ENCODE measurements at regions not wholly inside any gene's neighbourhood (a gene's known extent, or its start where the extent isn't known, plus 50 kb on each side); places are given as distances from the start of the nearest gene placed in this dataset.

GRCh38 chr2:145593991-145594614 is 1074.2 kb upstream of the ZEB2 start:
- no peak for DNase-seq

- no peak for DNase-seq
Measured at GRCh38 chr2:145593280-145593679, 1073.4 kb upstream of the ZEB2 start.

GRCh38 chr2:145592361-145592760 is 1072.4 kb upstream of the ZEB2 start:
- DNase-seq: no peak

GRCh38 chr2:145591109-145591809 is 1071.3 kb upstream of the ZEB2 start:
- DNase-seq: no peak

- DNase-seq: no peak
Measured at GRCh38 chr2:145587922-145588321, 1068.0 kb upstream of the ZEB2 start.

GRCh38 chr2:145584353-145584752 is 1064.4 kb upstream of the ZEB2 start:
- DNase-seq: no peak

GRCh38 chr2:145573608-145574007 is 1053.7 kb upstream of the ZEB2 start:
- no peak for DNase-seq

GRCh38 chr2:145572238-145572637 is 1052.3 kb upstream of the ZEB2 start:
- no peak for DNase-seq

GRCh38 chr2:145569108-145569507 is 1049.2 kb upstream of the ZEB2 start:
- DNase-seq: no peak

GRCh38 chr2:145563741-145564615 is 1044.1 kb upstream of the ZEB2 start:
- DNase-seq: no peak

- no peak for DNase-seq
Measured at GRCh38 chr2:145561152-145561551, 1041.2 kb upstream of the ZEB2 start.

- no peak for DNase-seq
Measured at GRCh38 chr2:145558617-145559350, 1038.9 kb upstream of the ZEB2 start.

- no peak for DNase-seq
Measured at GRCh38 chr2:145555360-145555759, 1035.4 kb upstream of the ZEB2 start.

GRCh38 chr2:145551686-145552085 is 1031.8 kb upstream of the ZEB2 start:
- DNase-seq: no peak

- DNase-seq: no peak
Measured at GRCh38 chr2:145548479-145548878, 1028.6 kb upstream of the ZEB2 start.

- no peak for DNase-seq
Measured at GRCh38 chr2:145547620-145548019, 1027.7 kb upstream of the ZEB2 start.

GRCh38 chr2:145546091-145546490 is 1026.2 kb upstream of the ZEB2 start:
- DNase-seq: no peak

- DNase-seq: no peak
Measured at GRCh38 chr2:145543856-145544255, 1023.9 kb upstream of the ZEB2 start.

- DNase-seq: no peak
Measured at GRCh38 chr2:145543155-145543554, 1023.2 kb upstream of the ZEB2 start.

- DNase-seq: no peak
Measured at GRCh38 chr2:145541028-145541427, 1021.1 kb upstream of the ZEB2 start.

- DNase-seq: no peak
Measured at GRCh38 chr2:145538661-145539350, 1018.9 kb upstream of the ZEB2 start.

- DNase-seq: no peak
Measured at GRCh38 chr2:145530653-145531052, 1010.7 kb upstream of the ZEB2 start.
